22Rv1 (cell line): ENCODE measurements at regions not wholly inside any gene's neighbourhood (a gene's known extent, or its start where the extent isn't known, plus 50 kb on each side); places are given as distances from the start of the nearest gene placed in this dataset.

Experiments
- H3K27ac ChIP-seq: fragments of 450-650 bp; 2 replicates; pipeline ENCODE4 v1.5.1; 2017
- CTCF ChIP-seq: fragments of 450-650 bp; IDR thresholded peaks from 2 replicates; pipeline ENCODE4 v1.5.1; 2017; ENCODE audit warnings: mild to moderate bottlenecking
- ZFX ChIP-seq: fragments of 450-650 bp; IDR thresholded peaks from 2 replicates; pipeline ENCODE4 v1.6.1; 2017; ENCODE audit warnings: antibody characterized with exemption, borderline replicate concordance

GRCh38 chr14:53336729-53337128 is 183.6 kb upstream of the DDHD1 start:
- TF ChIP-seq ZFX (no peak), CTCF (no peak)
- H3K27ac ChIP-seq, result no peak overlapping the region

- no peak overlapping the region for H3K27ac ChIP-seq
- TF ChIP-seq ZFX, result no peak
- TF ChIP-seq CTCF, result no peak
Measured at GRCh38 chr14:53333809-53334208, 180.7 kb upstream of the DDHD1 start.

- H3K27ac ChIP-seq, result no peak overlapping the region
- no peak for TF ChIP-seq ZFX
- TF ChIP-seq CTCF, result no peak
Measured at GRCh38 chr14:53331921-53332320, 178.8 kb upstream of the DDHD1 start.

GRCh38 chr14:53331247-53331646 is 178.1 kb upstream of the DDHD1 start:
- TF ChIP-seq CTCF, result no peak
- no peak for TF ChIP-seq ZFX

GRCh38 chr14:53330441-53330840 is 177.3 kb upstream of the DDHD1 start:
- H3K27ac ChIP-seq, result no peak overlapping the region
- TF ChIP-seq ZFX (no peak), CTCF (no peak)

More at GRCh38 chr14:53331247-53331646, 178.1 kb upstream of the DDHD1 start:
- H3K27ac ChIP-seq, result no peak overlapping the region

GRCh38 chr14:53328841-53329240 is 175.7 kb upstream of the DDHD1 start:
- no peak overlapping the region for H3K27ac ChIP-seq
- no peak for TF ChIP-seq ZFX
- no peak for TF ChIP-seq CTCF

GRCh38 chr14:53327716-53328115 is 174.6 kb upstream of the DDHD1 start:
- TF ChIP-seq ZFX (no peak), CTCF (no peak)

More at GRCh38 chr14:53327716-53328115, 174.6 kb upstream of the DDHD1 start:
- no peak overlapping the region for H3K27ac ChIP-seq
